ENCODE measurements at regions not wholly inside any gene's neighbourhood (a gene's known extent, or its start where the extent isn't known, plus 50 kb on each side); places are given as distances from the start of the nearest gene placed in this dataset.
"Not testable (repeated sequence)": the region's sequence is repeated elsewhere in the genome, so short reads cannot be mapped to it uniquely, and the experiment has no call there.

- TF ChIP-seq, protein P1, sequence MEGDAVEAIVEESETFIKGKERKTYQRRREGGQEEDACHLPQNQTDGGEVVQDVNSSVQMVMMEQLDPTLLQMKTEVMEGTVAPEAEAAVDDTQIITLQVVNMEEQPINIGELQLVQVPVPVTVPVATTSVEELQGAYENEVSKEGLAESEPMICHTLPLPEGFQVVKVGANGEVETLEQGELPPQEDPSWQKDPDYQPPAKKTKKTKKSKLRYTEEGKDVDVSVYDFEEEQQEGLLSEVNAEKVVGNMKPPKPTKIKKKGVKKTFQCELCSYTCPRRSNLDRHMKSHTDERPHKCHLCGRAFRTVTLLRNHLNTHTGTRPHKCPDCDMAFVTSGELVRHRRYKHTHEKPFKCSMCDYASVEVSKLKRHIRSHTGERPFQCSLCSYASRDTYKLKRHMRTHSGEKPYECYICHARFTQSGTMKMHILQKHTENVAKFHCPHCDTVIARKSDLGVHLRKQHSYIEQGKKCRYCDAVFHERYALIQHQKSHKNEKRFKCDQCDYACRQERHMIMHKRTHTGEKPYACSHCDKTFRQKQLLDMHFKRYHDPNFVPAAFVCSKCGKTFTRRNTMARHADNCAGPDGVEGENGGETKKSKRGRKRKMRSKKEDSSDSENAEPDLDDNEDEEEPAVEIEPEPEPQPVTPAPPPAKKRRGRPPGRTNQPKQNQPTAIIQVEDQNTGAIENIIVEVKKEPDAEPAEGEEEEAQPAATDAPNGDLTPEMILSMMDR (conservative IDR thresholded peaks at IDR 0.05; ENCODE audit: low read depth, low read length): no peak
- no peak for DNase-seq (ENCODE audit: low read depth)
- no peak overlapping the region for H3K4me3 ChIP-seq (ENCODE audit: low read depth, low read length)
Measured at GRCh38 chr7:155935005-155935557, 122.8 kb upstream of the SHH start.

DNA sequence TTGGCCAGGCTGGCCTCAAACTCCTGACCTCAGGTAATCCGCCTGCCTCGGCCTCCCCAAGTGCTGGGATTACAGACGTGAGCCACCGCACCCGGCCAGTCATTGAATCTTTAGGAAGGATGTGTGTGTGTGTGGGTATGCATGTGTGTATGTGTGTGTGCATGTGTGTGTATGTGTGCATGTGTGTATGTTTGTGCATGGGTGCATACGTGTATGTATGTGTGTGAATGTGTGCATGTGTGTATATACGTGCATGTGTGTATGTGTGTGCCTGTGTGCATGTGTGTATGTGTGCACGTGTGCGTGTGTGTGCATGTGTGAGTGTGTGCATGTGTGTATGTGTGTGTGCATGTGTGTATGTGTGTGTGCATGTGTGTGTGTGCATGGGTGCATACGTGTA, 120.1 kb upstream of the SHH start:
- not testable (repeated sequence) for DNase-seq (ENCODE audit: low read depth); H3K4me3 ChIP-seq (ENCODE audit: low read depth, low read length)

DNA sequence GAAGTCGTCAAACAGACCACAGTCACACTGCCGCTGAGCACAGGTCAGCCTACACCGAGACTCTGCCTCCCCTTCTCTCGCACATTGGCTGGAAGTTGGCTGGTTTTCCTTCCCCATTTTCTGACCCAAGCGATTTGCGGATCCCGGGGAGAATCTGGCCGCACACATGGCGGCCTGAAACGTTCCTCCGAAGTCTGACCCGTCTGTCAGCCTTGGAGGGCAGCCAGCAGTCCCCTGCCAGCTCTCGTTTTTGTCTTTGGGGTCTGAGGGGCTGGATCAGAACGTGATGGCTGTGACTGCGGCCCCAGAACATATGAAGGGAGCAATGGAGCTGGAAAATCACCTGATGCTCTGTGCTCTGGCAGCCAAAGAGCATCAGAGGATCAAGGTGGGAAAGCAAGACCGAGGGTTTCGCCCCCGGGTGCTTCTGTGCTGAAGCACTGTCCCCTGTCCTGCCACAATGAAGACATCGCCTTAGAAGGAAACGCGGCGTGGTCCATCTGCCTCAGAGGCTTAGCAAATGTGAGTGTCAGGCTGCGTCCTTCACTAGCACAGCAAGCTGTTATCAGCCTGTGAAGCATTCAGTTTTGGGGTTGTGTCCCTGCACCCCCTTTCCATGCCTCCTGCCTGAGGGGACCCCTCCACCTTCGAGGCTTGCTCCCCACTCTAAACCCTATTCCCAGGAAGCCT, 119.3 kb upstream of the SHH start:
- TF ChIP-seq, protein P1 (conservative IDR thresholded peaks at IDR 0.05; ENCODE audit: low read depth, low read length): no peak
- no peak overlapping the region for H3K4me3 ChIP-seq (ENCODE audit: low read depth, low read length)
- no peak for DNase-seq (ENCODE audit: low read depth)

GRCh38 chr7:155930527-155930926, 118.3 kb upstream of the SHH start:
- no peak overlapping the region for H3K4me3 ChIP-seq (ENCODE audit: low read depth, low read length)
- DNase-seq (ENCODE audit: low read depth): no peak
- TF ChIP-seq, protein P1 (conservative IDR thresholded peaks at IDR 0.05; ENCODE audit: low read depth, low read length): no peak

GRCh38 chr7:155930061-155930460, 117.8 kb upstream of the SHH start:
- no peak for DNase-seq (ENCODE audit: low read depth)
- TF ChIP-seq, protein P1 (conservative IDR thresholded peaks at IDR 0.05; ENCODE audit: low read depth, low read length): no peak
- no peak overlapping the region for H3K4me3 ChIP-seq (ENCODE audit: low read depth, low read length)

GRCh38 chr7:155928583-155928982, 116.3 kb upstream of the SHH start:
- no peak for DNase-seq (ENCODE audit: low read depth)
- TF ChIP-seq, protein P1 (conservative IDR thresholded peaks at IDR 0.05; ENCODE audit: low read depth, low read length): no peak
- no peak overlapping the region for H3K4me3 ChIP-seq (ENCODE audit: low read depth, low read length)

GRCh38 chr7:155927905-155928304, 115.6 kb upstream of the SHH start:
- TF ChIP-seq, protein P1 (conservative IDR thresholded peaks at IDR 0.05; ENCODE audit: low read depth, low read length): no peak
- no peak for DNase-seq (ENCODE audit: low read depth)
- H3K4me3 ChIP-seq (ENCODE audit: low read depth, low read length): no peak overlapping the region

Data from epithelial cell of proximal tubule (primary cell).